GM21723 (cell line): ENCODE measurements at regions not wholly inside any gene's neighbourhood (a gene's known extent, or its start where the extent isn't known, plus 50 kb on each side); places are given as distances from the start of the nearest gene placed in this dataset.

Experiments
- ATAC-seq: cut with Tn5 transposase; IDR thresholded peaks from one replicate; pipeline ENCODE4 v1.9.1; 2021; ENCODE audit warnings: mild to moderate bottlenecking, moderate library complexity; ENCODE audit not compliant: unreplicated experiment

DNA sequence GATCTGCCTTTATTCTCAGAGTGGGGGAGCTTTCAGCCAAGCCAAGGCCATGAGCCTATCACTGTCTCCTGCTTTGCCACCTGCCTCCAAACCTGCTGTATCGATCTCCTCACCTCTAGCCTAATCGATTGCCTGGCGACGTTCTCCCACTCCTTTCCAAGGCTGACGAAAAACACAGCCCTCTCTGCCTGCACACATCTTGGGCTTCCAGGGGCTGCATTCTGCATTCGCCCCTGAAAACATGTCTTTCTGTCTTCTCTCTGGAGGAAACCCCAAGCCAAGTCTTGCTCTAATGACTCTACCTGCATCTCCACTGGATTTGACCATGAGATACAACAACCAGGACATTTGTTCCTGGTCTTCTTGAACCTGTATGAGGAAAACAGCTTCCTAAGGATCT, 540.7 kb downstream of the BCL11B start:
- no peak for ATAC-seq

DNA sequence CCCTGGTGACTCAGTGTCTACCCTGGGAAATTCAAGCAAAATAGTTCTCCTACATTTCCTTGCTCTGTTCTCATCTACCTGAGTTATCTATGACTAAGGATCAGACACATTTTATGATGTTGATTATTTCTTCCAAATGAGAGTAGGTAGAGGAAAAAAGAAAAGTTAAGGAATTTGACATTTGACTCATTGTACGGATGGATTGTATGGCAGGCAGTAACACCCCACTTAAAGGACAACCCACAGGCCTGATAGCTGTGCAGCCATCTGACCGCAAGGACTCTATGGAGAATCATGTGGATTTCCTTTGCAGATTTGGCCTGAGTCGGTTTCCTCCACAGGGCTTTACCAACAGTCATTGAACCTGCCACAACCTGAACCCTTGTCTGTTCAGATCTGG, 540.3 kb downstream of the BCL11B start:
- ATAC-seq, result no peak

DNA sequence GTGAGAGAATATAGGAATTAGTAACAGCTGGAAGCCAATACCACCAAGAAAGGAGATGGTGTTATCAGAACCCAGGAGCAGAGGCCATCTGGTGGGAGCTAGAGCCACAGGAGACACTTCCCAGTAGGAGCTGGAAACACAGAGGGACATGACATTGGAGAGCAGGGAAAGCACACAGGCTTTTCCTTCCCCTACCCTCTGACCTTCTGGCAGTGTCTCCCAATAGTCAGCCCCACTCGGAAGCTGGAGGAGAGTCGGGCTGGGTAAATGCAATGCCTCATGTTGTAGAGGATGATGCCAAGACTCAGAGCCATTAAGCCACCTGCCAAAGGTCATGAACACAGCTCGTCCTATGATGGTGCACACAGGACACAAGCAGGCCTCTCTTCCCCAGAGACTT, 538.5 kb downstream of the BCL11B start:
- ATAC-seq, result no peak

DNA sequence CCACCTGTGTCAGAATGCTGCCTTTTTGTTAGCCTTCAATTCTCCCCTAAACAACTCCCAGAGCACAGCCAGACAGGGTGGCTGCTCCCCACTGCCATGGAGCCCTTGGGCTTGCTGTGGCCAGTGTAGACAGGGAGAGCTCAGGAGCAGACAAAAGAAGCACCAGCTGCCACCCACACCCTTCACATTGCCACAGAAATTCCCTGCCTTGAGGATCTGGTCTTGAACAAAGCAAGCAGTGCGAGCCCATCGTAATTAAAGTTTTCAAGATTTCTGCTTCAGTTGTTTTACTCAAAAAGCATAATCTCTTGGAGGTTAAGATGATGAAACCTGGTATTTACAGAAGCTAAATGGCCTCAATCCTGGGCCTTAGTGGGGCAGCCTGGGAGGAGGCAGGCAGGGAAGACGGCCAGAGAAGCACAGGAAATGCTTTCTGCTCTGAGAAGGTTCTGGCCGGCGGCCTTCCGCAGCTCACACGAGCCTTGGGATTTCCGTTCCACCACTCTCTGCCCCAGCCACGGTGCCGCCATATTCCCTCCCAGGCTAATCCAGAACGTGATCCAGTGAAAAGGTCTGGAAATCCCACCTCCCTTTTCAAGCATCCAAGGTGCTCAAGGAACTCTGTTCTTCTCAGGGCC, 535.2 kb downstream of the BCL11B start:
- no peak for ATAC-seq

DNA sequence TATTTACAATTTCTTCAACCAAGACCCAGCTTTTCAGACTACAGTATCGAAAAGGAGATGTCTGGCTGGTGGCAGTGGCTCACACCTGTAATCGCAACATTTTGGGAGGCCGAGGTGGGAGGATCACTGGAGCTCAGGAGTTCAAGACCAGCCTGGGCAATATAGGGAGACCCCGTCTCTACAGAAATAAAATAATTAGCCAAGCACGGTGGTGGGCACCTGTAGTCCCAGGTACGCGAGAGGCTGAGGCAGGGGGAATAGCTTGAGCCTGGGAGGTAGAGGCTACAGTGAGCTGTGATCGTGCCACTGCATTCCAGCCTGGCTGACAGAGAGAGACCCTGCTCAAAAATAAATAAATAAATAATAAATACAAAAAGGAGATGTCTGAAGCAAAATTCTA, 530.5 kb downstream of the BCL11B start:
- no peak for ATAC-seq

DNA sequence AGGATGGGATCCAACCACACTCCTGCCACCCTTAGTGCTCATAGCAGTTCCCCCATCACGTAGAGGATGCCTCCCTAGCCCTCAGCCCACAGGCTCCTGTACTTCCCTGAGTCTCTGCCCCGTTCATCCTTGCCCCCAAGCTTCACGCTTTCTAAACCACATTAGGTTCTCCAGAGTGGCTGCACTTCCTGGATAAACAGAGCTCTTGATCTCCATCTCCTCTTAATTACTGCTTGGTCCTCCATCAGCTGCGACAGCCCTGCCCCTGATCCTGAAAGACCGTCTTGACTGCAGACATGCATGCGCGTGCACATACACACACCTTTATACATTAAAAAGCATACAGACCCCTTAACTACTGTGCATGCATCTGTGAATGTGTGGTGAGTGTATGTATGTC, 530.0 kb downstream of the BCL11B start:
- ATAC-seq, result no peak

DNA sequence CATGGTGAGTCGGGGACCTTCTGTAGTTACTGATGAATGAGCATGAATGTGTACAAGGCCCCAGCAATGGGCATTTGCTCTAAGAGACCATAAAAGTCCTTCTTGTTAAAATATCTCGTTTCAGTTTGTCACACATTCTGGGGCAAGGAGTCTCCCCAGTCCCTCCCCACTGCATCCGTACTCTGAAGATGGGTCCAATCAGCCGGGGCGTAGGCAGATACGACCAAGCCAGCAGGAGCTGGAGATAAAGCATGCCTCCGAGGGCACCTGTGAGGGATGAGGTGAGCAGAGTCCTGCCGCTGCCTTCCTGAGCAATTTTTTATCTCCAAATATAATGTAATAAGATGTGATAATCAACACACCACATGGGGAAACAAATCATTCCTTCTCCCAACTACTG, 528.5 kb downstream of the BCL11B start:
- ATAC-seq, result no peak

DNA sequence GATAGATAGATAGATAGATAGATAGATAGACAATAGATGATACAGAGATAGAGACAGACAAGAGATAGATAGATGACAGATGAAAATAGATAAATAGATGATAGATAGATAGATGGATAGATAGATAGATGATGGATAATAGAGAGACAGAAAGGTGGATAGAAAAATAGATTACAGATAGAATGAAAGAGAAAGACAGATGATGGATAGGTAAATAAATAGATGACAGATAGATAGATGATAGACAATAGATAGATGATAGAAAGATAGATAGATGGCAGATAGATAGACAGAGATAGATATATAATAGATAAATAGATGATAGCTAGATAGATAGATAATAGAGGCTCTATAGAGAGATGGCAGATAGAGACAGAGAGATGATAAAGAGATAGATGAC, 523.0 kb downstream of the BCL11B start:
- ATAC-seq, result no peak

DNA sequence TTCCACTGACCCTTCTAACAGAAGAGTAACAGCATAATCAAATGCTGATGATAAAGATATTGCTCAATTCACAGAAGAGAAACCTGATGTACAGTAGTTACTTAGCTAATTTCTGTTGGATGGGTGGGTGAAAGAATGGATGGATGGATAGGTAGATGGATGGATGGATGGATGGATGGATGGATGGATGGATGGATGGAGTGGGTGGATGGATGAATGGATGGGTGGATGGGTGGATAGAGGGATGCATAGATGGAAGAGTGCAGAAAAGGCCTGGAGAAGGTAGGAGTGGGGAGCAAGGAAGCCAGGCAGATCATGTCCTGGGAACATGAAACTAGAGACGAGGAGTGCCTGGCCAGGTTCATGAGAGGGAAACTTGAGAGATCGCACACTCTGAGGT, 520.9 kb downstream of the BCL11B start:
- ATAC-seq, result no peak

DNA sequence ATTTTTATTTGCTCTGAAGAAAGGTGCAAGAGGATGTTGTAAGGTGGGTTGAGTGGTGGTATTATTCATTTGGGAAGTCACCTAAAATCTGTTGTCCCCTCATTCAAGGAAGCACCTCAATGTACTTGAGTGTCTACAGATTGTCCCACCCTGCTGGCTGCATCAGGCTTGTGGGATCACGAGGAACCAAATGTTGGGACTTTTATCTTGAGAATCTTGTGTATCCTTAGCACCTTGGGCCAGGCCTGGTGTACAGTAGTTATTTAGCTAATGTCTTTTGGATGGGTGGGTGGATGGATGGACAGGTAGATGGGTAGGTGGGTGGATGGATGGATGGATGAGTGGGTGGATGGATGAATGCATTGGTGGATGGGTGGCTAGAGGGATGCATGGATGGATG, 519.3 kb downstream of the BCL11B start:
- ATAC-seq, result no peak

DNA sequence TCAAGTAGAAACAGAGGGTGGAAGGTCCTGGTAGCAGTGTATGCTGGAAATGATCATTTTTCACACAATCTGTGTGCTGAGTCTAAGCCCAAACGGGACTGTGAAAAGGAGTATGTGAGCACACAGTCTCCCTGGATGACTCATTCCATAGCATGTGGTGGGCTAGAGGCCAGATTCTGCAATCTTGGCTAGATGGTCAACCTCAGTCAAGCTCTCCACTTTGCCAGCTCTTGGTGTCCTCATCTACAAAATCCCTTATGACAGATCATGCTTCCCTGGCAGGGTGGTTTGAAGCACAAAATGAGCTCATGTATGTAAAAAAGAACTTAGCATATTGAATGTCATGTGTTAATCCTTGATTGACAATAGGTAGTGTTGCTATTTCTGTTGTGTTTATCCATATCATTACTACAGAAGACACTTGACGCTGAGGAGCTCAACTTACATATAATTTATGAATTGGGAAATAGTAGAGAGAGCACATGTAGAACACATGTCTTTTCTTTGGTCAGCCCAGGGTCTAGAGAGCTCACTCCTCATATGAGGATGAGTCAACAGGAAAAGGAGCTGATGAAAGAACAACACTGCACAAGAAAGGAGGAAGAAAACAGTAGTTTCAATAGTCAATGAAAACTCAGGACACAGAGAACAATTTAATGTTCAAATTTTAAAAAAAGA, 517.5 kb downstream of the BCL11B start:
- ATAC-seq, result no peak

DNA sequence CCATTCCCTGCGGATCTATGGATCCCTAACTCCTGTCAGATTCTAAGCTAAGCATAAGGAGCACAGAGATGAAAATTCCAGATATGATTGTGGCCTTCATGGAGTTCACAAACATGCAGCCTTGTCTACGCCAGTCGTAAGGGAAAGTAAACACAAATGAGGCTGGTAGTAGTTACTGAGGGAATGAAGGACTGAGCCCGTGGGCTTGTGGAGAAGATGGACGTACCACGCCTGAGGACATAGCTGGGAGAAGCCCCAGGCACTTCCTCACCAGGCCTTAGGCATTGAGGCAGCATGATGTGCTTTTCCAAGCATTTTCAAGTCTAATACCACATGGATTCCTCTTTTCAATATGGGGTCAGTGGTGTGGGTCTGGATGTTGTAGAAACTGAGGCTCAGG, 515.2 kb downstream of the BCL11B start:
- ATAC-seq, result no peak

DNA sequence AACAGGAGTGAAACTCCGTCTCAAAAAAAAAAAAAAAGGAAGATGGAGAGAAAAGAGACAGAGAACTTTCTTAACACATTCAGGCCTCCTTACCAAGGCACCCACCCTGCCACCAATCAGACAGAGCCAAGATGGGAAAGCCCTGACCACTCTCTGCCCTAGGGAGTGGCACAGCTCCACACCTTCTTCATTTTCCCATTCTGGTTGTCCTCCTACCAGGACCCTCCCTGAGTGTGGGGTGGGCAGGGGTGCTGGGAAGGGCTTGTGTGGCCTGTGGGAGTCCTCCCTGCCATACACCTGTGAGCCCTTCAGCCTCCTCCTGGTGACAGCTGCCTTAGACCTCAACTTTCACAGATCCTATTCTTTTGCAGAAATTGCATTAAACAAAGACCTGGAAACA, 513.6 kb downstream of the BCL11B start:
- ATAC-seq, result no peak

DNA sequence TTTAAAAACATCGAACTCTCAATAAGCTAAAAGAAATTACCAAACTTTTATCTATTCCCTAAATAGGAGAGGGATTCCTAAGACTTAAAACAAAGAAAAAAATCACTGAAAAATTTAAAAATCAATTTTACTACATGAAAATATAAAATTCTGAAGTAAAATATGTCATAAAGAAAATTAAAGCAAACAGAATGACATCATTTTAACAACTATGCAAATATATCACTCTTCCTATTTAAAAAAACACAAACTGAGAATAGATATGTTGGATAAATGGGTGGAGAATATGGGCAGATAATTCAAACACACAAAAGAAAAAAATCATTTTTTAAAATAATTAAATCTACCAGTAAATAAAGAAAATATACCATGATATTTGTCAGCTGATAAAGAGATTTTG, 510.0 kb downstream of the BCL11B start:
- ATAC-seq, result no peak

DNA sequence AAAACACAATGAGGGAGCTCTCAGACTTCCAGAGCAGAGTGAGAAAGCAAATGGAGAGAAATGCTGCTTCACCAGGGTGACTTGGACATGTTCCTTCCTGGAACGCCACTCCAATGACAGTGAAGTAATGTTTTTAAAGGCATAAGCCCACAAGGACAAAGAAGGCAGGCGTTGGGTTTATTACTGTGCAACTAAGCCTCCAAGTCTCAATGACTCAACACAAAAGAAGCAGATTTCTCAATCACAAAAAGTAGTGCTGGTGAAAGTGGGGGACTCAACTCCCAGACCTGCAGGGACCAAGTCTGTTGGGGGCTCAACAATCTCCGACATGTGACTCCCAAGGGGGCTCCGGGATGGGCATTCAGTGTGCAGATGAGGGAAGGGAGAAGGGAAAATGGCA, 505.2 kb downstream of the BCL11B start:
- no peak for ATAC-seq

DNA sequence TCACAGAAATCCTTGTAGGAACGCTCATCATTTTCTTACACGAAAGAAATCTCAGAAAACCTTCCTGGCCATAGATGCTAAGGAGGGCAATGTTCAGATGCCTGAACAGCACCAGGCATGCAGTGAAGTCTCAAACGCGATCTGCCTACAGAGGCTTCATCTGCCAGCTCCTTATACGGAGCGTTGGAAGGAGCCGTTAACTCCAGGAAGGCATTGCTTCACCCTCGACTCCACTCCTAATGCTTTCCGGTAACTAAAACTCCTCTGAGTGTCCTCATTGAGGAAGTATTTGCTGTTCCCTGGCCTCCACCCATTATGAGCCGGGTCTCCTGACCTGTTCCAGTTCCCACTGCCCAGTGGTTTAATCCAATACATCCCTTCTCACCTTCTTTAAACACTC, 502.7 kb downstream of the BCL11B start:
- ATAC-seq, result no peak

DNA sequence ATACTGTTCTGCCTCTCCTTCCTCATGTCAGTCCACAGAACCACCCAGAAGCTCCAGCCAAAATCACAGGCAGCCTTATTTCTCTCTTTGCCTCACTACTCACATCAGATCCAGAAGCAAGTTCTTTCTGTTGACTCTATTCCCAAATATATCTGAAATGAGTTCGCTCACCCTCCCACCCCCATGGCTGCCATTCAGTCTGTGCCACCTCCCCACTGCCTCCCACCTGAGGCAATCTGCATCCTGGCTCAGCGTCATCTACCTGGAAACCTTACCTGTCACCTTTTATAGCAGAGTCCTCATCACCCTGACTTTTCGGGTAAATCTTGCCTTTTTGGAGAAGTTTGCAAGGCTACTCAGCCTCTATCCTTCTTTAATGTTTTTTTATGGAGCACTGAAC, 501.8 kb downstream of the BCL11B start:
- ATAC-seq, result no peak

DNA sequence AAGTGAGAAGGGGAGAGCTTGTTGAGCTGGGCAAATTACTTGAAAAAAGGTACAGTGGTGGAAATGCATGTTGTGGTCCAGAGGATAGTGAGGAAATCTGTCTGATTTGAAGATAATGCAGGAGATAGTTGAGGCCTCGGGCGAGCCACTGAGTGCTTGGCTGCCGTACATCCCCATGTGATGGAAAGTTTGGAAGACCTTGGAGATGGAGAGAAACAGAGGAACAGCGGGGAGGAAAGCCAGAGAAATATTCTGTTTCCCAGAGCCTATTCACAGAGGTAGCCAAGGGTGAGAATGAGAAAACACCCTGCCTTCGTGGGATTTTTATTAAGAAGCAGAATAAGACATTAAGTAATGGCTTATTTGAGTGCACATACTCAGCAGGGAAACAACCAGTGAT, 498.2 kb downstream of the BCL11B start:
- no peak for ATAC-seq

DNA sequence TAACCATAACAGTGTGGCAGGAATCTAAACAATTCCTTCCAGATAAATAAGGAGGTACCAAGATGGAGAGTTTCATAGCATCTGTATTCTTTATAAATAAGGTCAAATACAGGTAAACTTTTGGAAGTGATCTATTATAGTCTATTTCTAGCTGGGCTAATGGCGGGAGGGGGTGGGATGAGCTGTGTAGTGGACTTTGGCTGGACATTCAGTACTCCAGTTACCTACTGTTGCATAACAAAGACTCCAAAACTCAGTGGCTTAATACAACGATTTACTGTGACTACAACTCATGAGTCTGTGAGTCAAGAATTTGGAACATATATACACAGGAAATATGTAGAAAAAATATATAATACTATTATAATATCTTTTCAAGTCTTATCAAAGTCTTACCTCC, 496.1 kb downstream of the BCL11B start:
- no peak for ATAC-seq

DNA sequence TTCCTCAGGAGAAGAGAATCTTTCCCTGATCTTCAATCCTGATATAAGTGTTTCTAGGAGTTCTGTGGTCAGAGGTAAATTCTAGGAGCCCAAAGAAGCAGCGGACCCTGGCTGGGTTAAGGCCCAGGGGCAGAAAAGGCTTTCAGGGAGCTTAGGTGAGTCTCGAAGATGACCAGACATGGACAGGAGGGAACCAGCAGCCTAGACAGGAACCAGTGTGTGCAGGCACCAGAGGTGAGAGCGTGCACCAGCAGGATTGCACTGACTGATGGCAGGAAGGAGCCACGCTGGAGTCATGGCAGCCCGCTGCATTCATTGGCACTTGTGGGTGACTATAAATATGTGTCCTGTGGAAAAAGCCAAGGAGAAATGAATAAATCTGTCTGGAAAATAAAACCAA, 489.9 kb downstream of the BCL11B start:
- ATAC-seq, result no peak

DNA sequence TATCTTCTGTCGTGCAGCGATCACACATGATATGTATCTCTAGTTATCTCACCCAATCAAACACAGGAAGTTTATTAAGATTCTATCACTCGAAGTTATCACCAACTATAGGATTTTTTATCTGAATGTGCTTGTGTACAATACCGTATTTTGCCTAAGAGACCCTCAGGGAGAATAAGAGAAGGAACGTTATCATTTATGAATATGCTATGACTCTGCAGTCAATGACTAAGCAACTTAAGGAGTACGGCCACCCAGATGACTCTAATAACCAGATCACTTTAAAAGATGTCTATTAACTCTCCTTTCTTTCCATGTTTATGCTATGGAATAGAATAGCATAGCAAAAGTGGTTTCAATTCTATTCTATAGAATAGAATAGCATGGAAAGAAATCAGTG, 486.4 kb downstream of the BCL11B start:
- ATAC-seq, result no peak

DNA sequence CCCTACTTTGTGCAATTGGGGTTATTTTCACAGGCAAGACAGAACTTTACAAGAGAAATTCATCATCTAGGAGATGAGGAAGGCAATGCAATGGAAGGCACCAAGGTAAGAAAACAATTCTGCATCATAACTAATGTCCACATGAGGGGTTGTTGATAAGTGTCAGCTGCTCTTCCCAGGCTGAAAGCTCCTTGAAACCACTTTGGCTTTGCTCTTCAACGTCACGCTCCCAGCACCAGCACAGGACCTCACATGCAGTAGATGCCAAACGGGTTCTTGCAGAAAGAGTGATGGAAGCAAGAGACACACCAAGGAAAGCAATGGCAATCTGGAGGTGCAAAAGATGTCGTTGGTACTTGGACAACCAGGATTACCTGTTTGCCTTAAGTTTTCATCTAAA, 485.5 kb downstream of the BCL11B start:
- ATAC-seq, result no peak

DNA sequence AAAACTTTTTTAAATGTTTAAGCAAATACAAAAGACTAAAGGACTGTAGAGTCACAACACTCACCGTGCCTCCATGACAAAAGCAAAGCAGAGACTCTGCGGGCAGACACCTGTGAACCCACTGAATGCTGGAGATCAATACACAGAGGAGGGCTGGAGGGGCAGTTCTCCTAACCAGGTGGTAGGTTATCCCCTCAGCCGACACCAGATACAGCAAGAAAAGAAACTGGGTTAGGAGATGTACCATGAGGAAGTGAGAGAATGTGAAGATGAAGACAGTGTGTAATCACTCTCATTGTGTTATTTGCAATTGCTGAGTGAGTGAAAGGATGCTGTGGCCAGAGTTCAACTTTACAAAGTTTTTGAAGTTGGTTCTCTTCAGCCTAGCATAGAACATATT, 480.3 kb downstream of the BCL11B start:
- no peak for ATAC-seq
